GM21515 (cell line): ENCODE measurements at regions not wholly inside any gene's neighbourhood (a gene's known extent, or its start where the extent isn't known, plus 50 kb on each side); places are given as distances from the start of the nearest gene placed in this dataset.
"Not testable (repeated sequence)": the region's sequence is repeated elsewhere in the genome, so short reads cannot be mapped to it uniquely, and the experiment has no call there.

Experiments used
- ATAC-seq: cut with Tn5 transposase; IDR thresholded peaks from one replicate; pipeline ENCODE4 v1.9.1; 2021; ENCODE audit not compliant: unreplicated experiment

DNA sequence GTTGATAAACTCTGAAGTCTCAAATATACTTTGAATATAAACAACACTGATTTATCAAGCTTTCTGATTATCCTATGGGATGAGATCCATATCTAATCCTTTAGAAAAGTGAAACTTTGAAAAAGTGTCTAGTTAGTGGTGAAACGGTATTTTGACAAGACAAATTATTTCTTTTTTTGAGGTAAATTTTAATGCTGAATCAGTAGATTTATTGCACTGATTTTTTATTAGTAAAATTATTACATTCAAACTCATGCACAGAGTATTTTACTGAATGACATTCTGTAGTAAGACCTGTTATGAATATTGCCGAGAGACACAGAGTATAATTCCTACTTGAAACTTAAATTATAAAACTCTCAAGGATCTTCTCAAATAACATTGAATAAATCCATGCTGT, 679.1 kb upstream of the SPRY2 start:
- ATAC-seq, result no peak

DNA sequence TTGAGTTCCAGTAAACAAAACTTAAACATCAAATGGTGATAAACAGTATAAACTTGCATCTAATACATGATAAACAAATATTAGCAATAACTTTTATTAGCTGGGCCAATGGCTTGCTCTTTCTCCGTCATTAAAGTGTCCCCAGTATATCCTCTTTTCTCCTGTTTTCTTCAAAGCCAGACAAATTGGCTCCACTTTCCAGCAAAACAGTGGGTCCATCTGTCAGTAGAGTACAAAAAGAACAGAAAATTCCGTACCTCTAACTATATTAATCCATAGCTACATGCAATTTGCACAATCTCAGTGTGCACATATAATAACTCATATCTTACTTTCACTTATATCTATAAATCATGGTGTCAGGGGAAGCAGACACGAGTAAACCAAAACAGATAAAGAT, 678.0 kb upstream of the SPRY2 start:
- no peak for ATAC-seq

DNA sequence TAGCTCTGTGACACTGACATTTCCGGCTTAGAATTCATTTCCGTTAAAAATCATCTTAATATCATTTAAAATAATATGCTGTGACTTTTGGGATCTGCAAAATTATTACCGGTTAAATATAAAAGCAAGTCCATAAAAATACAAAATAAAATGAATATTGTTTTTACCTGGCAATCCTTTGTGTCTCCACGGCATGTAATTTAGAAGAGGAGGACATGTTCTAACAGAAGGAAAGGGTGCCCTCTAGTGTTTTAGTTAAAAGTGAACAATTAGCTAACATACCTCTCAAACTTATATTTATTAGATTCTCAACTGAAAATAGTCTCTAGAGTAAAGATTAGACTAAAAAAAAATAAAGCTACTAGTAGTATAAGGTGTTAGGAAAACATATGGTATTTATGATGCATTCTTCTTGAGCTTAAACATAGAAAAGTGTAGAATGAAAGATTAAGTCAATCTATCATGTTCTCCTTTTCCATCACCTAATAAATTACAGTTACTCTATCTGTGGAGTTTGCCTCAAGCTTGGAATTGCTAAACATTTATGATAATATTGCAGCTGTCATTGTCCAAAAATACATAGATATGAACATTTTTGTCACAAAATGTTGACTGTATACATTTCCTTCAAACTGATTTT, 676.7 kb upstream of the SPRY2 start:
- ATAC-seq, result no peak

DNA sequence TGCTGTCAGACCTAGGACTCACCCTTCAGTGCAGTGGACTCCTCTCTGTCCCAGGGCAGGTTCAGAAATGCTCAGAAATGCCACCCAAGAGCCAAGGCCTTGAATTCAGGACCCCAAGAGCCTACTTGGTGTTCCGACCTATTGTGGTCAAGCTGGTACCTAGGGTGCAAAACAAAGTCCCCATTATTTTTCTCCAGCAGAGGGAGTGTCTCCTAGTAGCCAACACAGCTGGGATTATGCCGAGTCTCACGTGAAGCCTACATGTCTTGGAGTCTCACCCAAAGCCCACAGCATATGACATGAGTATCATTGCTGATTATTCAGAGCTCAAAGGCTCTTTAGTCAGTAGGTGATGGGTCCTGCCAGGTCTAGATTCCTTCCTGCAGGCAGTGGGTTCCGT, 671.1 kb upstream of the SPRY2 start:
- no peak for ATAC-seq

DNA sequence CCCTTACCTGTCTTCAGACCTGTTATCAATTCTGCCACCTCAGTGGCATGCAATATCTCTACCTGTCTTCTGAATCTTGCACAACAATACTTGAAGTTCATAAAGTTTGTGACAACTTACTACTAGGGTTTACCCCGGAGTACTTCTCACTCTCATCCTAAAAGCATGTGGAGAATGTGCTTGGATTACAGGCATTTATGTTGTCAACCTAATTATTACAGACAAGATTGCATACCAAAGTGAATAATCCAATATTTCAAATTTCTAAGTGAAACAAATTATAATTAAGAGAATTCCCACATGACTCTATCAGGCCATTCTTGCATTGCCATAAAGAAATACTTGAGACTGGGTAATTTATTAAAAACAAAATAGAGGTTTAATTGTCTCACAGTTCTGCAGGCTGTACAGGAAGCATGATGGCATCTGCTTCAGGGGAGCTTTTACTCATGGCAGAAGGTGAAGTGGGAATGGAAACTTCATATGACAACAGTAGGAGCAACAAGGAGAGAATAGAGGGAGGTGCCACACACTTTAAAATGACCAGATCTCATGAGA, 661.0 kb upstream of the SPRY2 start:
- ATAC-seq, result no peak

DNA sequence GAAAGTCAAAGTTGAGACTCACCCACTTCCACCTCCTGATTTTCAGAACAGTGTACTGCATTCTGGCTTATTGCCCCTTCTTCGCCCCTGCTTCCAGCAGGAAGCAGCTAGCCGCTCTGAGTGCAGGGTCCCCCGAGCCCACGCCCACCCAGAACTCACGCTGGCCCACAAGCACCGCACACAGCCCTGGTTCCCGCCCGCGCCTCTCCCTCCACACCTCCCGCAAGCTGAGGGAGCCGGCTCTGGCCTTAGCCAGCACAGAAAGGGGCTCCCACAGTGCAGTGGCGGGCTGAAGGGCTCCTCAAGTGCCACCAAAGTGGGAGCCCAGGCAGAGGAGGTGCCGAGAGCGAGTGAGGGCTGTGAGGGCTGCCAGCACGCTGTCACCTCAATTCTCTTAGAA, 657.7 kb upstream of the SPRY2 start:
- ATAC-seq, result not testable (repeated sequence)

DNA sequence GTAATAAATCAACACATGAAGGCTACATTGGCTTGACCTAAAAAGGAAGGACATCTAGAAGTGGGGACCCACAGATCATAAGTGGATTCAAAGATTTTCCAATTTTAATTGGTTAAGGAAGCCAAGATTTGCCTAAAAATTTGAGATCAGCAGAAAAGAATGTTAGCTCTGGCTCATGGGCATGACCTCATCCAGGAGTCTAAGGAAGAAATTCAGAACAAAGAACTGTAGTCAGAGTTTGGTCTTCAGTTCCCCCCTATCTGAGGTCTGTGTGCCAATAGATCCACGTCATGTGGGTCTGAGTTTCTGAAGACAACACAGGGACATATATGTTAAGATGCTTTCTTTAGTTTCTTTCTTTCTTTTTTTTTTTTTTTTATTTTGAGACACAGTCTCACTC, 648.8 kb upstream of the SPRY2 start:
- no peak for ATAC-seq

DNA sequence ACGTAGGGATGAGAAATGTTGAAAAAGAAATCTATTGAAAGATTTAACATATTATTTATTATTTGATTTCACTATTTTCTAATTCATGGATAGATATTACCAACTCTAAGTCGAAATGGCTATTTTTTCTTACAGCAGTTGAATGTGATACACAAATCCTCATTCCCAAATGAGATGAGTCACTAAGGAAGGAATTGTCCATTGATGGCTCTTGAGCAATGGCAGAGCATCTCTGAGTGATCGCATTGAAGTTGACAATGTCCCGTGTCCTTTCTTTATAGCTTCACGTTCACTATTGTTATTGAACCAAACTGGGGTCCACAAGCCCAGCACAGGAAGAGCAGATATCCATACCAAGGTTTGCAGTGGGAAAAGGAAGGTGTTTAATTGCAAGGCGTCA, 648.3 kb upstream of the SPRY2 start:
- ATAC-seq, result no peak

DNA sequence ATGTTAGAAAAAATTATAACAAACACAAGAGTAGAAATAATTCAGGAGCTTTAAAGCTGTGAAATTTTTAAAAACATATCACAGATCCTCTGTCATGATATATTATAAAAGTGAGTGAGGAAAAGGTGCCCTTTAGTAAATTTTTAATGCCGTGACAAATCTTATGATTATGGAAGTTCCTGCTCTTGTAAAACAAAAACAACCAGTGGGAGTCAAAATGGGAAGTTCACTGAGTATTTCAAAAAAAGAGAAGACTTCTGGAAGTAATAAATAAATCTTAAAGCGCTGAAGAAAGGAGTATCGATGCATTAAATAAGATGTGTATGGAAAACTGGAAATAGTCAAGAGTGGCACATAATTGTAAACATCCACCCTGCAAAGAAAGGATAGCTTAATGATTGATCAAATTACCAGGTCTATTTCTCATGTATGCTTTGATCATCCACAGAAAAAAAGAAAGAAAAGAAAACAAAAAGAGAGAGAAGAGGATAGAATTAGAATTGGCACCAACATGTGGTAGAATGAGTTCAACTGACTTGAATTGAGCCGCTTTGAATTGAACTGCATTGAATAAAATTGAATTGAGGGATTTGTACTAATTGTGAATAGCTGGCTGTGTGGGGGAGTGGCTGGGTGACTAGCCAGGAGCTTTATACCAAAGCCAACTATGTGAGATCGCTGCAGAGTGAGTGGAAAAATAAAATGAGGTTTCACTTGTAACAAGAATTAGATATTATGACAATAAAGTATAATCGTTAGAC, 647.6 kb upstream of the SPRY2 start:
- ATAC-seq, result no peak

DNA sequence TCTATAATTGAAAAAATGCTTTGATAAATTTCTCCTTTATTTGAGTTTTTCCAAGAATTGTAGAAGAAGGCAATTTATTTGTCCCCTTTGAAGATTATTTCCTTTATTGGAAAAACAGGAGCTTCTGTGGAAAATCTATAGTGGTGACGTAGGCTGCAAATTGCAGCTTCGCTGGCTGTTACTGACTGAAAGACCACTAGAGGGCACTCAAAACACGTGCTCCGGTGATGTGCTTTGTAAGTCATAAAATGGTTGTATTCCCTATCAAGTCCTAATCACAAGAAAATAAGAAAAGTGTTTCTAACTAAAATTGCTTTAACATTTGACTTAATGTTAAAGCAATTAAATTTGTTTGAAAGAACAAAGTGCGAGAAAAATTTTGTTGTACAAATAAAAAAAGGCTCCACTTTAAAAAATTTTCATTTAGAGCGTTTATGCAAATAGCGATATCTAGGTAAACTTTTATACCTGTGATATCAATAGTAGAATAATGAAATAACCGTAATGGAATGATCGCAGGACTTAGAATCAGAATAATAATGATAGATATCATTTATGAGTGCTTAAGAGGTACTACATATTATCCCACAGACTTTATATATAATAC, 638.2 kb upstream of the SPRY2 start:
- peak; percentile 92 for ATAC-seq

DNA sequence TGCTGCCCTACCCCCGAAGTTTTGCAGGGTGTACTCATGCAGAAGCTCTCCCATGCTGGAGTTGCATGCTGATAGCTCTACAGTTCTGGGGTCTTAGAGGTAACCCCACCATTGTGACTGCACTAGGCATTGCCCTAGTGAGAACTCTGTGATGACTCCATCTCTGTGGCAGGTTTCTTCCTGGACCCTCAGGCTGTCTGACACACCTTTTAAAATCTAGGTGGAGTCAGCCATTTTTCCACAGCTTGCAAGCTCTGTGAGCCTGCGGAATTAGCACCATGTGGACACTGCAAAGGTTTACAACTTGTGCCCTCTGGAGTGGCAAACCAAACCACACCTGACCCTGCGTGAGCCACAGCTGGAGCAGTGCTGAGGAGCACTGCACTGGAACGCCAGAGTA, 636.2 kb upstream of the SPRY2 start:
- ATAC-seq, result no peak

DNA sequence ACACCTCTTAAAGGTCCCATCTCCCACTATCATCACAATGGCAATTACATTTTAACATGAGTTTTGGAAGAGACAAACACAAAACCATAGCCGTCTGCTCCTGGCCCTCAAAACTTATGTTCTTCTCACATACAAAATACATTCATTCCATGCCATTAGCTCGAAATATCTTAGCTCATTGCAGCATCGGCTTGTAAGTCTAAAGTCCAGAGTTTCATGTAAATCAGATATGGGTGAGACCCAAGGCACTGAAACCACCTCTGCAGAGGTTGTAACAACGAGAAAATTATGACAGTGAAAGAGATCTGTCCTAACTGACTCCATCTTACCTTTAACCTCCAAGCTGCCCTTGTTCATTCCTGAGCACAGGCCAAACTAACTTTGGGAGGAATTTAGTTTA, 635.0 kb upstream of the SPRY2 start:
- no peak for ATAC-seq

DNA sequence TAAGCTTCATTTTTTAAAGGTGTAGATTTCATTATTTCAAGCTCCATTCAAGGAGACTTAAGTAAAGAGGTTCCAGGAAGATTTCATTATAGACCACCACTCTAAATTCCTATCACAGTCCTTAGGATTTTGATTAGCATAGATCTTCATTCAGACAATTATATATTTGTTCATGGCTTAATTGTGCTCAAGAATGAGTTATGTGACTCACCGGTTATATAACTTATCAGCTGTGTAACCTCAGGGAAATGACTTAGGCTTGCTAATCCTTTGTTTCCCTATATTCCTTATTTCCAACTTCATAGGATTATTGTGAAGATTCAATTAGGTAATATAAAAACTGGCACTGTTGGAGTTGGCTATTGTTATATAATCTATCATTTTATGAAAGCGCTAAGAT, 632.8 kb upstream of the SPRY2 start:
- ATAC-seq, result no peak

DNA sequence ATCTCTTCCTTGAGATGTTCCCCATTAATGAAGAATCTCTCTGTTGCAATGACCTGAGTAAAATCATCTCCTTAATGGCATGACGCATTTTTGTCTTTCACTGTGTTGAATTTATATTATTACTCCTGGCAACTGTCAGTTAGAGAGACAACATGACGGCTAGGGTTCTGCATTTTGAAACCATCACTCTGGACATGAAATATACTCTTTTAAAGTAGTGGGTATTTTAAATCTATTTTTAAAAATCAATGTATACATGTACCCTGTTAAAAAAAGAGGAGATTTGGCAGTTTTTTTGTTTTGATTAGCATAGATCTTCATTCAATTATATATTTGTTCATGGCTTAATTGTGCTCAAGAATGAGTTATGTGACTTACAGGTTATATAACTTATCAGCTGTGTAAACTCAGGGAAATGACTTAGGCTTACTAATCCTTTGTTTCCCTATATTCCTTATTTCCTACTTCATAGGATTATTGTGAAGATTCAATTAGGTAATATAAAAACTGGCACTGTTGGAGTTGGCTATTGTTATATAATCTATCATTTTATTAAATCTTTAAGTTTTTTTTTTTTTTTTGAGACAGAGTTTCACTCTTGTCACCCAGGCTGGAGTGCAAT, 632.0 kb upstream of the SPRY2 start:
- no peak for ATAC-seq

DNA sequence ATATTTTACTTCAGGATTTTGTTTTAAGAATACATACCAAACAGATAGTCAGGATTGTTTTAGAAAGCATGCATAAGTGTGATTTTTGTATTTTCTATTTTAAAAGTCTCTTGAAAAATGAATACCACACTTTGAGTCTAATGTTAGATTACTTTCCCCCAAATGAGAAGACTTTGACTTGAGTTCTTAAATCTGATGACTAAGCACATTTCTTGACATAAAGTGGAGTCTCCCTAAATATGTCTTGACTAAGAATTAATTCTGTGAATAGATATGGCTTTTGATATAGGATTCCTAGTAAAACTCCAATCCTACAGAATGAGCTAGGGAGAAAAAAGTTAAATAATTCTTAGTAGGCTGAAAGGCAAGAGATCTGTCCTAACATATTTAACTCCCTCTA, 624.2 kb upstream of the SPRY2 start:
- ATAC-seq, result no peak

DNA sequence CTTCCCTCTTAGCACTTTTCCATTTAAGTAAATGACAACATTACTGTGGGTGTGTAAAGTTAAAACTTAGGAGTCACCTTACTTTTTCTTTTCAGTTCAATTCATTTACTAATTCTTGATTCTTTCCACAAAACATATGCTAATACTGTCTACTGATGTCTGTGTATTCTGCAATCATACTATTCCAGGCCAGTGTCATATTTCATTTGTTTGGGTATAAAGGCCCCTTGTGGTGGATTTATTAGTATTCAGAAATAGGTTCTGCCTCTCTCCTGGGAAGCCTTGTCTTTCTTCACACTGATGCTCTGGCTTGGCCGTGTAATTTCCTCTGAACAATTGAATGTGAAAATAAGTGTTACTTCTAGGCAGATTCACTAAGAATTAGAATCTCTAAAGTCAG, 621.9 kb upstream of the SPRY2 start:
- ATAC-seq, result no peak

DNA sequence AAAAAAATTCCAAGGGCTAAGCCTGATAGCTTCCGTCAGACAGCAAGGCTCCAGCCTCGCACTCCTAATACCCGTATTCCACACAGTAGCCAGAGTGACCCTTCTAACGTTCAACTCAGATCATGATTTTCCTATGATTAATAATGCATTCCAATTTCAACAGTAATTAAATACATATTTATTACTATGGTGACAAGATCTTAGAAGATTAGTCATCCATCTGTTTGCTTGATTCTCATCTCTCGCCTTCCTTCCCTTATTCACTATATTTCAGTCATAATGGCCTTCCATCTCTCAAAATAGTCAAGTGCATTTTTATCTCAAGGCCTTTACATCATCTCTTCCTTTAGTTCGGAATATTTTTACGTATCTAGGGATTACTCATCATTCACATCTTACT, 621.2 kb upstream of the SPRY2 start:
- ATAC-seq, result no peak

DNA sequence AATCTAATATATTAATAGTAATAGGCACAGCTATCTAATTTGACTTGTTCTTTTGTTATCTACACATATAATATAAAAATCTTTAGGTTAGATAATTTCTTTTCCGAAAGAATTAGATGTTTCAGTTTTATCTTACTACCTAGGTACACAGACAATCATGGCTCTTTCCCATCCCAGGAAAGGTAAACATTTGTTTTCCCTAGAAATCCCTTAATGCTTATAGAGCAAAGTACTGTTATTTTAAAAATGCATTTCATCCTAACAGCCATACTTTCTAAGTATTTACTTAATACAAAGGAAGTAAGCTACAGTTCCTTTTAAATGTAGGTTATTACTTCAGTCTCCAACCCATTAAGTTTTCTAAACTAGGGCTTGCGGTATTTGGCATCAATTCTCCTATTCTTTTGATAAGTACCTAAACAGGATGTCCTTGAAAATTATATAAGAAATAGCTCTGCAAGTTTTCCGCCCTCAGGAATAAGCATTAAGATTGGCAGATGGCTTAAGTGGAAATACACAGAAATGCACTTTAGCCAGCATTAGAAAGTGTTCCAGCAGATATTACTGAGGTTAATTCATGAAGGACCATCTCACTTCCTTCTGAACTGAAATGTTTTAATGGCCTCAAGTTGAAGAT, 616.2 kb upstream of the SPRY2 start:
- ATAC-seq, result no peak

DNA sequence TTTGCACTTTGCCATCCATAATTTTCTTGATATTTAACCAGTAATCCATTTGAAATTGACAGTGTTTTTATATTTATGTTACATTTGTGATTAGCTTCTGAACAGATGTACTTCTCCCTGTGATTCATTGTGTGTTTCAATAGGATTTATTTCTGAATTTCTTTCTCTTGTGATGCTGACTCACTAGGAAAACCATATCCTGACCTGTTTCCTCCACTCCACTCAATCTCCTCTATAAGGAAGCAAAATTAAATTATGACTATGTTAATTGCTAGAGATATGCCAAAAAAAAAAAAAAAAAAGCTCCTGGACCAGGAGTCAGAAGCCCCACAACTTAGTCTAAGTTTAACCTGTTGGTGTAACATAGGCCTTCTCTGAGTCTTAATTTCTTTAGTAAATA, 614.6 kb upstream of the SPRY2 start:
- no peak for ATAC-seq

DNA sequence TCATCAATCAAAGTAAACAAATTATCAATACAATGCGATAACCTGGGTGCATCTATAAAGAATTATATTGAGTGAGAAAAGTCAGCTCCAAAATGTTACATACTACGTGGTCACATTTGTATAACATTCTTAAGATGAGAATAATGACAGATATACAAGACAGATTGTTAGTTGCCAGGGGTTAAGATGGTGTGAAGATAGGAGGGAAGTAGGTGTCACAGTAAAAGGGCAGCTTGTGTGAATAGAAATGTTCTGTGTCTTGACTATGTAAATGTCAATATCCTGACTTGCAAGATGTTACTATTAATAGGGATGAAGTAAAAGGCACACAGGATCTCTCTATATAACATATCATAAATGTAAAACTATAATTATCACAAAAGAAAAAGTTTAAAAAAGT, 611.2 kb upstream of the SPRY2 start:
- ATAC-seq, result no peak
